ENCODE measurements at regions not wholly inside any gene's neighbourhood (a gene's known extent, or its start where the extent isn't known, plus 50 kb on each side); places are given as distances from the start of the nearest gene placed in this dataset.

- POLR2A ChIA-PET, result no interaction called here
- DNase-seq (ENCODE audit: low read depth, low spot score), result no peak
- no peak for TF ChIP-seq CTCF (IDR thresholded peaks at IDR 0.05; ENCODE audit: insufficient read depth, low read length, missing control alignments)
- H3K4me3 ChIP-seq (ENCODE audit: low read depth, low read length), result no peak overlapping the region
- CTCF ChIA-PET, result no interaction called here
Measured at GRCh38 chr13:22861958-22862466, 318.8 kb upstream of the SGCG start.

GRCh38 chr13:22862478-22862877, 318.3 kb upstream of the SGCG start:
- ChIA-PET POLR2A (no interaction called here), CTCF (no interaction called here)

GRCh38 chr13:22866221-22866620, 314.6 kb upstream of the SGCG start:
- no peak overlapping the region for H3K4me3 ChIP-seq (ENCODE audit: low read depth, low read length)
- CTCF ChIA-PET, result no interaction called here
- POLR2A ChIA-PET, result no interaction called here
- DNase-seq (ENCODE audit: low read depth, low spot score), result no peak
- TF ChIP-seq CTCF (IDR thresholded peaks at IDR 0.05; ENCODE audit: insufficient read depth, low read length, missing control alignments), result no peak

More at GRCh38 chr13:22862478-22862877, 318.3 kb upstream of the SGCG start:
- no peak for TF ChIP-seq CTCF (IDR thresholded peaks at IDR 0.05; ENCODE audit: insufficient read depth, low read length, missing control alignments)
- no peak overlapping the region for H3K4me3 ChIP-seq (ENCODE audit: low read depth, low read length)
- no peak for DNase-seq (ENCODE audit: low read depth, low spot score)

GRCh38 chr13:22871231-22871630, 309.5 kb upstream of the SGCG start:
- TF ChIP-seq CTCF (IDR thresholded peaks at IDR 0.05; ENCODE audit: insufficient read depth, low read length, missing control alignments), result no peak
- POLR2A ChIA-PET, result no interaction called here
- DNase-seq (ENCODE audit: low read depth, low spot score), result no peak
- H3K4me3 ChIP-seq (ENCODE audit: low read depth, low read length), result no peak overlapping the region
- CTCF ChIA-PET, result no interaction called here

GRCh38 chr13:22874839-22875238, 305.9 kb upstream of the SGCG start:
- no peak for DNase-seq (ENCODE audit: low read depth, low spot score)
- CTCF ChIA-PET, result no interaction called here
- POLR2A ChIA-PET, result no interaction called here
- H3K4me3 ChIP-seq (ENCODE audit: low read depth, low read length), result no peak overlapping the region
- no peak for TF ChIP-seq CTCF (IDR thresholded peaks at IDR 0.05; ENCODE audit: insufficient read depth, low read length, missing control alignments)

GRCh38 chr13:22877421-22877820, 303.4 kb upstream of the SGCG start:
- TF ChIP-seq CTCF (IDR thresholded peaks at IDR 0.05; ENCODE audit: insufficient read depth, low read length, missing control alignments), result no peak
- H3K4me3 ChIP-seq (ENCODE audit: low read depth, low read length), result no peak overlapping the region
- DNase-seq (ENCODE audit: low read depth, low spot score), result no peak
- ChIA-PET POLR2A (no interaction called here), CTCF (no interaction called here)
